Activated T-helper 2 cell treated with anti-CD3 and anti-CD28 coated beads, Interferon-gamma antibody, Interleukin-2, Interleukin-4, amounts not matched to agents 10 μg/mL and 5 μg/mL and 100 μg/mL, durations not matched to agents 14 hours and 24 hours and 36 hours (primary cell): ENCODE measurements at regions not wholly inside any gene's neighbourhood (a gene's known extent, or its start where the extent isn't known, plus 50 kb on each side); places are given as distances from the start of the nearest gene placed in this dataset.

Experiments
- DNase-seq: peaks from one replicate; pipeline ENCODE4 v3.0.0; 2021; ENCODE audit warnings: low spot score
- H3K27ac Mint-ChIP-seq: one replicate; pipeline ENCODE4 v1.8.0; 2021; ENCODE audit warnings: mixed read lengths
- H3K27me3 Mint-ChIP-seq: one replicate; pipeline ENCODE4 v1.8.0; 2021; ENCODE audit warnings: low read depth, mixed read lengths
- H3K36me3 Mint-ChIP-seq: one replicate; pipeline ENCODE4 v1.8.0; 2021; ENCODE audit warnings: low read depth, mixed read lengths
- H3K4me1 Mint-ChIP-seq: one replicate; pipeline ENCODE4 v1.8.0; 2021; ENCODE audit warnings: low read depth, mixed read lengths
- H3K4me3 Mint-ChIP-seq: one replicate; pipeline ENCODE4 v1.8.0; 2021; ENCODE audit warnings: low read depth, mild to moderate bottlenecking, moderate library complexity, mixed read lengths
- H3K9me3 Mint-ChIP-seq: one replicate; pipeline ENCODE4 v1.8.0; 2021; ENCODE audit warnings: mixed read lengths
- intact Hi-C: fragments of 100-400 bp; cut with micrococcal nuclease; formaldehyde crosslinking; loops from one replicate; pipeline ENCODE4 v1.15.1; 2023

GRCh38 chr4:162622664-162623063 lies 458.9 kb upstream of the FSTL5 start:
- Mint-ChIP-seq H3K36me3 (no peaks in the 10 kb centered on the region), H3K27me3 (no peaks in the 10 kb centered on the region), H3K9me3 (peaks cover 3% of the 10 kb centered on the region), H3K4me3 (no peak overlapping the region), H3K27ac (no peak overlapping the region), H3K4me1 (no peaks in the 10 kb centered on the region)
- no peak for DNase-seq
- intact Hi-C loops = no loop called here

GRCh38 chr4:162610116-162610515 lies 446.3 kb upstream of the FSTL5 start:
- no peaks in the 10 kb centered on the region for H3K9me3 Mint-ChIP-seq
- no peak overlapping the region for H3K4me3 Mint-ChIP-seq
- no peak for DNase-seq
- intact Hi-C loops = no loop called here
- no peak overlapping the region for H3K27ac Mint-ChIP-seq
- no peaks in the 10 kb centered on the region for H3K36me3 Mint-ChIP-seq
- H3K27me3 Mint-ChIP-seq = no peaks in the 10 kb centered on the region
- H3K4me1 Mint-ChIP-seq = no peaks in the 10 kb centered on the region

- DNase-seq = no peak
- intact Hi-C loops = no loop called here
- Mint-ChIP-seq H3K36me3 (no peaks in the 10 kb centered on the region), H3K9me3 (peaks cover 4% of the 10 kb centered on the region), H3K4me1 (no peaks in the 10 kb centered on the region), H3K27me3 (no peaks in the 10 kb centered on the region), H3K27ac (no peak overlapping the region), H3K4me3 (no peak overlapping the region)
Measured at GRCh38 chr4:162586266-162586665, 422.5 kb upstream of the FSTL5 start.

GRCh38 chr4:162582180-162582579 lies 418.4 kb upstream of the FSTL5 start:
- no peak overlapping the region for H3K27ac Mint-ChIP-seq
- H3K27me3 Mint-ChIP-seq = no peaks in the 10 kb centered on the region
- DNase-seq = no peak
- no peak overlapping the region for H3K4me3 Mint-ChIP-seq
- peaks cover 4% of the 10 kb centered on the region for H3K9me3 Mint-ChIP-seq
- no peaks in the 10 kb centered on the region for H3K4me1 Mint-ChIP-seq
- H3K36me3 Mint-ChIP-seq = no peaks in the 10 kb centered on the region
- intact Hi-C loops = no loop called here

- H3K36me3 Mint-ChIP-seq = no peaks in the 10 kb centered on the region
- no peak for DNase-seq
- intact Hi-C loops = no loop called here
- H3K4me1 Mint-ChIP-seq = no peaks in the 10 kb centered on the region
- H3K9me3 Mint-ChIP-seq = no peaks in the 10 kb centered on the region
- H3K27me3 Mint-ChIP-seq = no peaks in the 10 kb centered on the region
- H3K4me3 Mint-ChIP-seq = no peak overlapping the region
- no peak overlapping the region for H3K27ac Mint-ChIP-seq
Measured at GRCh38 chr4:162565730-162566129, 401.9 kb upstream of the FSTL5 start.

GRCh38 chr4:162560073-162560472 lies 396.3 kb upstream of the FSTL5 start:
- Mint-ChIP-seq H3K36me3 (no peaks in the 10 kb centered on the region), H3K9me3 (no peaks in the 10 kb centered on the region), H3K27ac (no peak overlapping the region), H3K4me3 (no peak overlapping the region), H3K4me1 (no peaks in the 10 kb centered on the region), H3K27me3 (no peaks in the 10 kb centered on the region)
- intact Hi-C loops = no loop called here
- DNase-seq = no peak

GRCh38 chr4:162557516-162558106 lies 393.8 kb upstream of the FSTL5 start:
- no peaks in the 10 kb centered on the region for H3K9me3 Mint-ChIP-seq
- no peak overlapping the region for H3K4me3 Mint-ChIP-seq
- H3K4me1 Mint-ChIP-seq = no peaks in the 10 kb centered on the region
- intact Hi-C loops = no loop called here
- H3K27ac Mint-ChIP-seq = no peak overlapping the region
- H3K36me3 Mint-ChIP-seq = no peaks in the 10 kb centered on the region
- no peaks in the 10 kb centered on the region for H3K27me3 Mint-ChIP-seq
- no peak for DNase-seq

- DNase-seq = no peak
- Mint-ChIP-seq H3K27ac (no peak overlapping the region), H3K4me3 (no peak overlapping the region), H3K4me1 (no peaks in the 10 kb centered on the region), H3K36me3 (no peaks in the 10 kb centered on the region), H3K27me3 (no peaks in the 10 kb centered on the region), H3K9me3 (no peaks in the 10 kb centered on the region)
- intact Hi-C loops = no loop called here
Measured at GRCh38 chr4:162535121-162535520, 371.3 kb upstream of the FSTL5 start.

GRCh38 chr4:162523171-162523570 lies 359.4 kb upstream of the FSTL5 start:
- Mint-ChIP-seq H3K9me3 (no peaks in the 10 kb centered on the region), H3K36me3 (no peaks in the 10 kb centered on the region), H3K27me3 (no peaks in the 10 kb centered on the region), H3K4me3 (no peak overlapping the region), H3K27ac (no peak overlapping the region), H3K4me1 (no peaks in the 10 kb centered on the region)
- DNase-seq = no peak
- intact Hi-C loops = no loop called here

- H3K27ac Mint-ChIP-seq = no peak overlapping the region
- no peaks in the 10 kb centered on the region for H3K27me3 Mint-ChIP-seq
- H3K36me3 Mint-ChIP-seq = no peaks in the 10 kb centered on the region
- H3K4me1 Mint-ChIP-seq = no peaks in the 10 kb centered on the region
- H3K9me3 Mint-ChIP-seq = no peaks in the 10 kb centered on the region
- H3K4me3 Mint-ChIP-seq = no peak overlapping the region
- intact Hi-C loops = no loop called here
- no peak for DNase-seq
Measured at GRCh38 chr4:162522724-162523123, 358.9 kb upstream of the FSTL5 start.

- no peak for DNase-seq
- H3K36me3 Mint-ChIP-seq = no peaks in the 10 kb centered on the region
- H3K27me3 Mint-ChIP-seq = no peaks in the 10 kb centered on the region
- no peak overlapping the region for H3K27ac Mint-ChIP-seq
- no peaks in the 10 kb centered on the region for H3K9me3 Mint-ChIP-seq
- H3K4me1 Mint-ChIP-seq = no peaks in the 10 kb centered on the region
- intact Hi-C loops = no loop called here
- H3K4me3 Mint-ChIP-seq = no peak overlapping the region
Measured at GRCh38 chr4:162510937-162511336, 347.1 kb upstream of the FSTL5 start.

- no peaks in the 10 kb centered on the region for H3K36me3 Mint-ChIP-seq
- no peak overlapping the region for H3K27ac Mint-ChIP-seq
- no peaks in the 10 kb centered on the region for H3K4me1 Mint-ChIP-seq
- intact Hi-C loops = no loop called here
- H3K4me3 Mint-ChIP-seq = no peak overlapping the region
- H3K9me3 Mint-ChIP-seq = no peaks in the 10 kb centered on the region
- no peaks in the 10 kb centered on the region for H3K27me3 Mint-ChIP-seq
- DNase-seq = no peak
Measured at GRCh38 chr4:162510115-162510514, 346.3 kb upstream of the FSTL5 start.

- H3K27me3 Mint-ChIP-seq = no peaks in the 10 kb centered on the region
- H3K27ac Mint-ChIP-seq = no peak overlapping the region
- intact Hi-C loops = no loop called here
- H3K4me1 Mint-ChIP-seq = no peaks in the 10 kb centered on the region
- H3K4me3 Mint-ChIP-seq = no peak overlapping the region
- DNase-seq = no peak
- H3K9me3 Mint-ChIP-seq = no peaks in the 10 kb centered on the region
- H3K36me3 Mint-ChIP-seq = no peaks in the 10 kb centered on the region
Measured at GRCh38 chr4:162509333-162509732, 345.5 kb upstream of the FSTL5 start.

GRCh38 chr4:162506253-162506652 lies 342.5 kb upstream of the FSTL5 start:
- Mint-ChIP-seq H3K36me3 (no peaks in the 10 kb centered on the region), H3K27ac (no peak overlapping the region), H3K4me1 (no peaks in the 10 kb centered on the region), H3K4me3 (no peak overlapping the region), H3K27me3 (no peaks in the 10 kb centered on the region), H3K9me3 (no peaks in the 10 kb centered on the region)
- intact Hi-C loops = no loop called here
- no peak for DNase-seq
